Activated B cell treated with CpG ODN at 0.5 μM for 24 hours (primary cell): ENCODE measurements at regions not wholly inside any gene's neighbourhood (a gene's known extent, or its start where the extent isn't known, plus 50 kb on each side); places are given as distances from the start of the nearest gene placed in this dataset.

Source experiments
- ATAC-seq: fragments of 200-7000 bp; cut with Tn5 transposase; one replicate; pipeline ENCODE4 v1.10.0; 2021; ENCODE audit warnings: low read depth, mild to moderate bottlenecking, moderate library complexity
- CTCF ChIA-PET: fragments of 350-600 bp; sonication (Branson Sonifier 250); formaldehyde crosslinking; loops from one replicate; lab custom pipeline; 2021; ENCODE audit warnings: antibody characterized with exemption; lab: Charles Lee
- POLR2A ChIA-PET: fragments of 350-600 bp; sonication (Branson Sonifier 250); formaldehyde crosslinking; loops from one replicate; lab custom pipeline; 2021; ENCODE audit warnings: antibody characterized with exemption; lab: Charles Lee
- DNase-seq: peaks from one replicate; pipeline ENCODE4 v3.0.0; 2022
- H3K27ac Mint-ChIP-seq: one replicate; pipeline ENCODE4 v1.8.0; 2020; ENCODE audit warnings: mixed read lengths
- H3K27me3 Mint-ChIP-seq: one replicate; pipeline ENCODE4 v1.8.0; 2021; ENCODE audit warnings: mixed read lengths
- H3K36me3 Mint-ChIP-seq: one replicate; pipeline ENCODE4 v1.8.0; 2021; ENCODE audit warnings: low read depth, mixed read lengths
- H3K4me1 Mint-ChIP-seq: one replicate; pipeline ENCODE4 v1.8.0; 2021; ENCODE audit warnings: mixed read lengths
- H3K4me3 Mint-ChIP-seq: one replicate; pipeline ENCODE4 v1.8.0; 2020; ENCODE audit warnings: mild to moderate bottlenecking, mixed read lengths
- H3K9me3 Mint-ChIP-seq: one replicate; pipeline ENCODE4 v1.8.0; 2020; ENCODE audit warnings: mixed read lengths
- CTCF ChIP-seq: fragments of 200-600 bp; IDR thresholded peaks from one replicate; pipeline ENCODE4 v1.8.0; 2022; ENCODE audit warnings: antibody characterized with exemption, mild to moderate bottlenecking
- intact Hi-C: fragments of 100-400 bp; cut with micrococcal nuclease; formaldehyde crosslinking; loops from one replicate; pipeline ENCODE4 v1.15.1; 2024

DNA sequence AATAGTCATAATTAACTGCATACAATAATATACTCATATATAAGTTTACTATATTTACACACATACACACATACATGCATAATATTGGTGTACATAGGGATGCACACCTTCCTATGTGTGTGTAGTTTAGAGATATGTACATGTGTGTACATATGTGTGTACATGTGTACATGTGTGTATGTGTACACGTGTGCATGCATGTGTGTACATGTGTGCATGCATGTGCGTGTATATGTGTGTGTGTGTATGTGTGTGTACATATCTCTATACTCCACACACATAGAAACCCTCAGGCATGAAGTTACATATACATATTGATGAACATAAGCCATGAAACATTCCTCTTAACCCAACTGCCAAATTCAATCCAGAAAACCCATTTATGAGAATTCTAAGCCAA, 547.8 kb downstream of the TLR4 start:
- no peak overlapping the region for H3K4me3 Mint-ChIP-seq
- DNase-seq, result no peak
- no peaks in the 10 kb centered on the region for H3K4me1 Mint-ChIP-seq
- H3K36me3 Mint-ChIP-seq, result no peaks in the 10 kb centered on the region
- H3K9me3 Mint-ChIP-seq, result peaks cover 11% of the 10 kb centered on the region
- CTCF ChIA-PET, result no interaction called here
- H3K27me3 Mint-ChIP-seq, result no peaks in the 10 kb centered on the region
- POLR2A ChIA-PET, result no interaction called here
- no peak for ATAC-seq
- intact Hi-C loops, result no loop called here
- TF ChIP-seq CTCF, result no peak
- H3K27ac Mint-ChIP-seq, result no peak overlapping the region

DNA sequence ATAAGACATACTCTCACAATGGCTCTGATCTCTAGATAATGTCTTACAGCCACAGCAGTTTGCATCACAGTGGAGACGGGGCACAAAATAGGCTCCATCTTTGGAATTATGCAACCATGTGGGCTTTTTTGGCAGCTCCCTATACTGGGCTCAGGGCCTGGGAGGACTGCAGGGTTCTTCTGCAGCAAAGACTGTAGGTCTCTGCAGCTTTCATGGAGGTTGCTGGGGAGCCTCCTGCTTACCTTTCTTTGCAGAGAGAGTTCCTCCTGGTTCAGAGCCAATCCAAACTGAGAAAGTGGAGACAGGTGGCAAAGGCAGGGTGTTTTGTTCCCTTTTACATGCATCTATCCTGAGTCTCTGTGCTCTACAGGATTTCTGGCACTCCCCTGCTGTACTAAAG, 558.0 kb downstream of the TLR4 start:
- no peaks in the 10 kb centered on the region for H3K27me3 Mint-ChIP-seq
- H3K4me1 Mint-ChIP-seq, result no peaks in the 10 kb centered on the region
- no peak for ATAC-seq
- ChIA-PET POLR2A (no interaction called here), CTCF (no interaction called here)
- H3K27ac Mint-ChIP-seq, result no peak overlapping the region
- no peak for TF ChIP-seq CTCF
- intact Hi-C loops, result no loop called here
- H3K36me3 Mint-ChIP-seq, result no peaks in the 10 kb centered on the region
- DNase-seq, result no peak
- H3K4me3 Mint-ChIP-seq, result no peak overlapping the region
- peaks cover 11% of the 10 kb centered on the region for H3K9me3 Mint-ChIP-seq

DNA sequence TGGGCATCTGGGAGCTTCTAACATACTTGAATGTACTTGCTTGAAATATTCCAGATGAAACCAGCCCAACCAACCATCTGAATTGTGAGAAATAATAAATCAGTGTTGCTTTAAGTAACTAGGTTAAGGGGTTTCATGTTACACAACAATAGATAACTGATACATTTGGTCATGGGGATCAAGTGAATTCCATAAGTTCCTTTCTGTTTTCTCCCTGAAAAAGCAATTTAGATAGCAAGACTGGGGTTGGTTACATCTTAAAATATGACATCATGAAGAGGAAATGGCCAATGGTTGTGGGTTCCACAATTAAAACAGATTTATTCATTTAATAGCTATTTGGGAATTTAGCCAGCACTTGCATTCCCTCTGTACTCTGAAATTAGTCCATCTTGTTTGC, 559.7 kb downstream of the TLR4 start:
- Mint-ChIP-seq H3K27ac (no peak overlapping the region), H3K9me3 (peaks cover 8% of the 10 kb centered on the region), H3K27me3 (no peaks in the 10 kb centered on the region), H3K4me1 (no peaks in the 10 kb centered on the region), H3K4me3 (no peak overlapping the region), H3K36me3 (no peaks in the 10 kb centered on the region)
- intact Hi-C loops, result no loop called here
- DNase-seq (no peak), ATAC-seq (no peak)
- TF ChIP-seq CTCF, result no peak
- ChIA-PET CTCF (no interaction called here), POLR2A (no interaction called here)

DNA sequence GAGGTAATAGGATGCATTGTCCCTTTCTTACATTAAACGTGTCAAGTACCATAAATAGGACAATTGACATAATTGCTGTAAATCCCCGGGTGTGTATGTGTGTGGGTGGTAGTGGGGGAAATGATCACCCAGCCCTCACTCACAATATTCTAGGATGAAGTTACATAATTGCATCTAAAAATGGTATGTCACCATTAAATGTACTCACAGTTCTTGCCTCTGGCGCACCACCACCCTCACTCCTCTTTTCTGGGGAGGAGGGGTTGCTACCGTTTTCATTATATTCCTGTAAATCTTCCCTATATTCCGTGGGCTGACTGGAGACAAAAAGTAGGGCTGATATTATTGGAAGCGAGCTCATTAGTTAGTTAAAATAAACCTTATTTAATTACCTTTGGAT, 563.8 kb downstream of the TLR4 start:
- ATAC-seq (no peak), DNase-seq (no peak)
- no peaks in the 10 kb centered on the region for H3K27me3 Mint-ChIP-seq
- TF ChIP-seq CTCF, result no peak
- intact Hi-C loops, result no loop called here
- ChIA-PET CTCF (no interaction called here), POLR2A (no interaction called here)
- H3K27ac Mint-ChIP-seq, result no peak overlapping the region
- H3K4me1 Mint-ChIP-seq, result no peaks in the 10 kb centered on the region
- no peaks in the 10 kb centered on the region for H3K36me3 Mint-ChIP-seq
- H3K4me3 Mint-ChIP-seq, result no peak overlapping the region
- H3K9me3 Mint-ChIP-seq, result no peaks in the 10 kb centered on the region

DNA sequence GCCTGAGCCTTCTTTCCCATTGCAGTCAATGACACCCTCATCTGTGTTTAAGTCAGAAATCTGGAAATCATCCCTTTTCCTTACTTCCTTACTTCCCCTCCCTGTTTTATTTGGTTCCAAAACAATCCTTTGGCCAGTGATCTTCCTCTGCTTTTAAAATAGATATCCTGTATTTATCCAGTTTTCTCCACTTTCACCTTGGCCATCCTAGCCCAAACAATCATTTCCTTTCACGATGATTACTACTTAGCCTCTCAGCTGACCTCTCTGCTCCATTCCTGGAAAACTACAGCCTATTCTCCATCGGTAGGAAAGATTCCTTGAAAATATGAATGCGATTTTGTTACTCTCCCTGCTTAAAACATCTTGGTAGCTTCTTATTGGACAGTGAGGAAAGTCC, 565.4 kb downstream of the TLR4 start:
- no peak for TF ChIP-seq CTCF
- intact Hi-C loops, result no loop called here
- Mint-ChIP-seq H3K9me3 (no peaks in the 10 kb centered on the region), H3K36me3 (no peaks in the 10 kb centered on the region), H3K27ac (no peak overlapping the region), H3K4me3 (no peak overlapping the region), H3K4me1 (no peaks in the 10 kb centered on the region), H3K27me3 (no peaks in the 10 kb centered on the region)
- ATAC-seq, result no peak
- no peak for DNase-seq
- CTCF ChIA-PET, result no interaction called here
- POLR2A ChIA-PET, result no interaction called here
